Panc1 (cell line): ENCODE measurements at regions not wholly inside any gene's neighbourhood (a gene's known extent, or its start where the extent isn't known, plus 50 kb on each side); places are given as distances from the start of the nearest gene placed in this dataset.

ENCODE experiments used
- ATAC-seq: fragments of 200-7000 bp; cut with Tn5 transposase; 2 replicates; pipeline ENCODE4 v1.9.1; 2020; ENCODE audit warnings: mild to moderate bottlenecking, moderate library complexity
- BruUV-seq: library from RNA; stranded (reverse); fragments of 400-500 nt; replicated peaks from 2 replicates; lab custom pipeline; 2021; lab: Mats Ljungman, UMichigan
- CTCF ChIA-PET: fragments of 300-600 bp; sonication (Branson Sonifier 250); formaldehyde crosslinking; loops from one replicate; lab custom pipeline; 2022; ENCODE audit warnings: antibody characterized with exemption; lab: Charles Lee
- POLR2A ChIA-PET: fragments of 300-600 bp; sonication (Branson Sonifier 250); formaldehyde crosslinking; loops from one replicate; lab custom pipeline; 2022; ENCODE audit warnings: antibody characterized with exemption; lab: Charles Lee
- DNase-seq: peaks from one replicate; pipeline ENCODE4 v3.0.0-alpha.2; 2010; ENCODE audit warnings: low read depth, low spot score
- H3K27ac ChIP-seq: 2 replicates; pipeline ENCODE4 v1.5.1; 2011; ENCODE audit warnings: mild to moderate bottlenecking, low read length, inconsistent platforms
- H3K27me3 ChIP-seq: fragments of 200-500 bp; sonication (Bioruptor generic); 2 replicates; pipeline ENCODE4 v1.6.0; 2014; ENCODE audit warnings: low read length, inconsistent platforms; ENCODE audit not compliant: control insufficient read depth, insufficient read depth
- H3K36me3 ChIP-seq: fragments of 200-500 bp; sonication (Bioruptor generic); 2 replicates; pipeline ENCODE4 v1.5.1; 2014; ENCODE audit warnings: inconsistent platforms, mild to moderate bottlenecking, low read length, moderate library complexity; ENCODE audit not compliant: control insufficient read depth, insufficient read depth
- H3K4me1 ChIP-seq: 2 replicates; pipeline ENCODE4 v1.5.1; 2011; ENCODE audit warnings: inconsistent platforms, mild to moderate bottlenecking, low read length, moderate library complexity; ENCODE audit not compliant: control insufficient read depth, insufficient read depth
- H3K4me3 ChIP-seq, 2 experiments: 2 replicates each; pipeline ENCODE4 v1.5.1; 2011 to 2012; ENCODE audit warnings: low read depth in 2 of 2, low read length in 2 of 2, mild to moderate bottlenecking in 2 of 2, inconsistent platforms in 1 of 2, moderate library complexity in 1 of 2
- H3K9me3 ChIP-seq: fragments of 200-500 bp; sonication (Bioruptor generic); 2 replicates; pipeline ENCODE4 v1.5.1; 2014; ENCODE audit warnings: low read depth, mild to moderate bottlenecking, inconsistent platforms, low read length, moderate library complexity; ENCODE audit not compliant: control insufficient read depth, insufficient read depth
- CTCF ChIP-seq: fragments of 450-650 bp; IDR thresholded peaks from 2 replicates; pipeline ENCODE4 v1.5.1; 2017; ENCODE audit warnings: mild to moderate bottlenecking
- POLR2AphosphoS5 ChIP-seq: IDR thresholded peaks from 2 replicates; pipeline ENCODE4 v1.6.1; 2012; ENCODE audit warnings: mild to moderate bottlenecking, low read depth, low read length, moderate library complexity
- REST ChIP-seq, 2 experiments: IDR thresholded peaks; 2 replicates each; pipeline ENCODE4 v1.6.1; 2011 to 2012; ENCODE audit warnings: low read depth in 2 of 2, control low read depth in 1 of 2, low read length in 1 of 2, mild to moderate bottlenecking in 1 of 2, moderate library complexity in 1 of 2; ENCODE audit not compliant: insufficient read depth in 1 of 2
- SIN3A ChIP-seq: IDR thresholded peaks from 2 replicates; pipeline ENCODE4 v1.6.1; 2012; ENCODE audit warnings: low read depth, mild to moderate bottlenecking, low read length, moderate library complexity, borderline replicate concordance; ENCODE audit not compliant: insufficient read depth
- TCF7L2 ChIP-seq: IDR thresholded peaks from 2 replicates; pipeline ENCODE4 v1.6.1; 2011; ENCODE audit warnings: mild to moderate bottlenecking, low read depth, low read length, inconsistent platforms
- in situ Hi-C: cut with HindIII; loops from 2 replicates; pipeline ENCODE4 v1.10.0; 2016; ENCODE audit warnings: low sequenced_read_pairs, low pct_unique_long_range_greater_than_20kb
- intact Hi-C: fragments of 100-400 bp; cut with micrococcal nuclease; formaldehyde crosslinking; loops from one replicate; pipeline ENCODE4 v1.10.0; 2022; ENCODE audit not compliant: unreplicated experiment

- no peak for DNase-seq
- in situ Hi-C loops = no loop called here
- BruUV-seq = no TSS peak
- intact Hi-C loops = no loop called here
- Histone ChIP-seq H3K4me1 (no peaks in the 10 kb centered on the region), H3K36me3 (no peaks in the 10 kb centered on the region), H3K4me3 (no peak overlapping the region), H3K9me3 (no peaks in the 10 kb centered on the region), H3K27me3 (no peaks in the 10 kb centered on the region), H3K27ac (no peak overlapping the region)
- ChIA-PET CTCF (no interaction called here), POLR2A (no interaction called here)
- TF ChIP-seq SIN3A = no peak
- no peak for TF ChIP-seq CTCF
- no peak for TF ChIP-seq REST (IDR thresholded peaks at IDR 0.05; ENCODE audit: insufficient read depth in 1 of 2, low read depth in 2 of 2, low read length in 1 of 2)
- TF ChIP-seq TCF7L2 = no peak
- no peak for TF ChIP-seq POLR2AphosphoS5
- no peak for ATAC-seq
Measured at GRCh38 chr1:219266524-219266923, 92.8 kb downstream of the LYPLAL1 start.

GRCh38 chr1:219265026-219265515 lies 91.4 kb downstream of the LYPLAL1 start:
- POLR2A ChIA-PET = no interaction called here
- ATAC-seq = no peak
- H3K27me3 ChIP-seq = no peaks in the 10 kb centered on the region
- BruUV-seq = no TSS peak
- H3K4me1 ChIP-seq = no peaks in the 10 kb centered on the region
- H3K9me3 ChIP-seq = peaks cover 5% of the 10 kb centered on the region; the same call in 1 of the 2 replicates
- DNase-seq = no peak
- in situ Hi-C loops = no loop called here
- no peaks in the 10 kb centered on the region for H3K36me3 ChIP-seq
- TF ChIP-seq SIN3A (no peak), REST (IDR thresholded peaks at IDR 0.05; ENCODE audit: insufficient read depth in 1 of 2, low read depth in 2 of 2, low read length in 1 of 2) (no peak), CTCF (no peak), POLR2AphosphoS5 (no peak), TCF7L2 (no peak)
- CTCF ChIA-PET = no interaction called here
- intact Hi-C loops = no loop called here
- H3K27ac ChIP-seq = no peak overlapping the region
- no peak overlapping the region for H3K4me3 ChIP-seq
